Gastroesophageal sphincter (tissue), 4 donors: ENCODE measurements at regions not wholly inside any gene's neighbourhood (a gene's known extent, or its start where the extent isn't known, plus 50 kb on each side); places are given as distances from the start of the nearest gene placed in this dataset.

Experiments
- ATAC-seq: fragments of 150-250 bp; one replicate; pipeline ENCODE4 v1.9.1; 2016; ENCODE audit warnings: mild to moderate bottlenecking, moderate library complexity
- H3K27ac ChIP-seq, 4 donors: fragments of 200-600 bp; sonication (generic) in 3 of 4; 1 replicate in 3 of 4; 2 replicates in 1 of 4; pipeline ENCODE4 v1.5.1; 2016 to 2019
- H3K27me3 ChIP-seq: fragments of 200-600 bp; sonication (generic); one replicate; pipeline ENCODE4 v1.5.1; 2019
- H3K36me3 ChIP-seq, 2 donors: fragments of 200-600 bp; sonication (generic); one replicate each; pipeline ENCODE4 v1.5.1; 2019; ENCODE audit warnings: control low read depth in 1 of 2
- H3K4me1 ChIP-seq, 3 donors: fragments of 200-600 bp; sonication (generic); 1 replicate in 2 of 3; 2 replicates in 1 of 3; pipeline ENCODE4 v1.5.1; 2016 to 2019; ENCODE audit warnings: control low read depth in 2 of 3
- H3K4me3 ChIP-seq, 2 donors: fragments of 200-600 bp; sonication (generic); one replicate each; pipeline ENCODE4 v1.5.1; 2019; ENCODE audit warnings: mild to moderate bottlenecking in 1 of 2, moderate library complexity in 1 of 2
- H3K9me3 ChIP-seq, 3 donors: fragments of 200-600 bp; sonication (generic); one replicate each; pipeline ENCODE4 v1.5.1; 2017 to 2019; ENCODE audit warnings: control low read depth in 2 of 3
- EP300 ChIP-seq: sonication (generic); formaldehyde crosslinking; IDR thresholded peaks from one replicate; pipeline ENCODE4 v1.6.1; 2017; ENCODE audit warnings: antibody characterized with exemption, mild to moderate bottlenecking
- POLR2A ChIP-seq, 2 donors: fragments of 450-650 bp; IDR thresholded peaks; one replicate each; pipeline ENCODE4 v1.6.1; 2017; ENCODE audit warnings: antibody characterized with exemption in 2 of 2, mild to moderate bottlenecking in 2 of 2, moderate library complexity in 1 of 2
- POLR2AphosphoS5 ChIP-seq: sonication (generic); formaldehyde crosslinking; IDR thresholded peaks from one replicate; pipeline ENCODE4 v1.6.1; 2017; ENCODE audit warnings: antibody characterized with exemption
- WGBS, 2 donors: methylation state at CpG; one replicate each; pipeline ENCODE4 v1.1.5; 2018; ENCODE audit warnings: low coverage in 1 of 2; 5-methylcytosine and 5-hydroxymethylcytosine counted together
- TF ChIP-seq, protein P1 (sequence below), 4 experiments: fragments of 200-600 bp in 2 of 4; fragments of 450-650 bp in 2 of 4; sonication (generic) in 1 of 4; IDR thresholded peaks; one replicate each; pipeline ENCODE4 v1.5.1; 2017 to 2019; ENCODE audit warnings: antibody characterized with exemption in 4 of 4, mild to moderate bottlenecking in 2 of 4, moderate library complexity in 2 of 4

- Histone ChIP-seq H3K4me3 (no peak overlapping the region), H3K27me3 (no peaks in the 10 kb centered on the region), H3K9me3 (no peaks in the 10 kb centered on the region), H3K4me1 (no peaks in the 10 kb centered on the region), H3K36me3 (no peaks in the 10 kb centered on the region), H3K27ac (no peak overlapping the region)
- no peak for ATAC-seq
- 93 to 100% methylated on average over 1 to 3 of the region's 7 CpGs for WGBS, 2 donors
- TF ChIP-seq EP300 (no peak), POLR2A (IDR thresholded peaks at IDR 0.05) (no peak), POLR2AphosphoS5 (no peak)
- TF ChIP-seq, protein P1, sequence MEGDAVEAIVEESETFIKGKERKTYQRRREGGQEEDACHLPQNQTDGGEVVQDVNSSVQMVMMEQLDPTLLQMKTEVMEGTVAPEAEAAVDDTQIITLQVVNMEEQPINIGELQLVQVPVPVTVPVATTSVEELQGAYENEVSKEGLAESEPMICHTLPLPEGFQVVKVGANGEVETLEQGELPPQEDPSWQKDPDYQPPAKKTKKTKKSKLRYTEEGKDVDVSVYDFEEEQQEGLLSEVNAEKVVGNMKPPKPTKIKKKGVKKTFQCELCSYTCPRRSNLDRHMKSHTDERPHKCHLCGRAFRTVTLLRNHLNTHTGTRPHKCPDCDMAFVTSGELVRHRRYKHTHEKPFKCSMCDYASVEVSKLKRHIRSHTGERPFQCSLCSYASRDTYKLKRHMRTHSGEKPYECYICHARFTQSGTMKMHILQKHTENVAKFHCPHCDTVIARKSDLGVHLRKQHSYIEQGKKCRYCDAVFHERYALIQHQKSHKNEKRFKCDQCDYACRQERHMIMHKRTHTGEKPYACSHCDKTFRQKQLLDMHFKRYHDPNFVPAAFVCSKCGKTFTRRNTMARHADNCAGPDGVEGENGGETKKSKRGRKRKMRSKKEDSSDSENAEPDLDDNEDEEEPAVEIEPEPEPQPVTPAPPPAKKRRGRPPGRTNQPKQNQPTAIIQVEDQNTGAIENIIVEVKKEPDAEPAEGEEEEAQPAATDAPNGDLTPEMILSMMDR (IDR thresholded peaks at IDR 0.05): no peak
Measured at GRCh38 chrX:25337841-25338240, 322.1 kb upstream of the ARX start.

DNA sequence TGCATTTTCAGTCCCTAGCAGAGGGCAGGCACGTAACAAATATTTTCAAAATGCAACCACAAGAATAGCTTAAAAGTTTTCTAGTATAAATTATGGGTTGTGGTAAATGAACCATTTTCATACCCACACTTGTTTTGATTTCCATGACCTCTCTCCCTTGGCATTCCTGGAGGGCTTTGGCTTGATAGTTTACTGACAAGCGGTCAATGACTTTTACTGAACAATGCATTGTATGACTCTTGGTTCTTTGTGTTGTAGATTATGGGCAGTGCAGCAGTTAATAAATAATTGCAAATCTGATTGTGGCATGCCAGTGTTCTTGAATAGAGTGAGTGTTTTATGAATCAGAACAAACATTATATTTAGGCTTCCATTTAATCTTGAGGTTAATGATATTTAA, 285.2 kb upstream of the ARX start:
- 63 to 78% methylated on average over 2 of the region's 2 CpGs for WGBS, 2 donors
- no peaks in the 10 kb centered on the region for H3K9me3 ChIP-seq

DNA sequence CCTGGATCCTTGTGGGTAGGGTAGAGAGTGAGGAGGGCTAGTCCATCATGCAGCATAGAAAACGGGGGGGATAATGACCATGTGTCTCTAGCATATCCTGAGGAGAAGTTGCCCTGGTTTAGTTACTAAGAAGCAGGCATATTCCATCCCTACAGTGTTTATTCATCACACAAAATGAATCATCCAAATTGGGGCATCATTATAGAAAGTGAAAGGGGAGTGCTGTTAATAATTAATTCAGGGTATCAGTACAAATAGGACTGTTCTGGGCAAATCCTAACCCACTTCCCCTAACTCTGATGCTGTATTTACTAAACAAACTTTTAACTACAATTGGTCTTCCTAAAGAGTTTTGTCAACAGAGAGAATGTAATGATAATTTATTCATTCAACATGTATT, 281.1 kb upstream of the ARX start:
- Histone ChIP-seq H3K4me1 (no peaks in the 10 kb centered on the region), H3K9me3 (no peaks in the 10 kb centered on the region), H3K36me3 (no peaks in the 10 kb centered on the region), H3K27ac (no peak overlapping the region), H3K27me3 (no peaks in the 10 kb centered on the region), H3K4me3 (no peak overlapping the region)
- WGBS, 2 donors: 50% methylated on average over 1 of the region's 1 CpG; no CpG with 5 or more reads in 1 of the 2 donors
- TF ChIP-seq POLR2A (IDR thresholded peaks at IDR 0.05): no peak
- TF ChIP-seq, protein P1 (IDR thresholded peaks at IDR 0.05): no peak
- TF ChIP-seq EP300: no peak
- TF ChIP-seq POLR2AphosphoS5: no peak
- no peak for ATAC-seq

More for the DNA sequence above, 285.2 kb upstream of the ARX start:
- Histone ChIP-seq H3K4me3 (no peak overlapping the region), H3K4me1 (no peaks in the 10 kb centered on the region), H3K27me3 (no peaks in the 10 kb centered on the region), H3K27ac (no peak overlapping the region), H3K36me3 (no peaks in the 10 kb centered on the region)
- TF ChIP-seq, protein P1 (IDR thresholded peaks at IDR 0.05): no peak
- TF ChIP-seq POLR2A (IDR thresholded peaks at IDR 0.05) (no peak), POLR2AphosphoS5 (no peak), EP300 (no peak)
- ATAC-seq: no peak

GRCh38 chrX:25295466-25295865, 279.7 kb upstream of the ARX start:
- Histone ChIP-seq H3K9me3 (no peaks in the 10 kb centered on the region), H3K4me3 (no peak overlapping the region), H3K36me3 (no peaks in the 10 kb centered on the region), H3K4me1 (no peaks in the 10 kb centered on the region), H3K27ac (no peak overlapping the region), H3K27me3 (no peaks in the 10 kb centered on the region)
- 39 to 57% methylated on average over 3 to 4 of the region's 4 CpGs for WGBS, 2 donors
- ATAC-seq: no peak
- TF ChIP-seq EP300: no peak

DNA sequence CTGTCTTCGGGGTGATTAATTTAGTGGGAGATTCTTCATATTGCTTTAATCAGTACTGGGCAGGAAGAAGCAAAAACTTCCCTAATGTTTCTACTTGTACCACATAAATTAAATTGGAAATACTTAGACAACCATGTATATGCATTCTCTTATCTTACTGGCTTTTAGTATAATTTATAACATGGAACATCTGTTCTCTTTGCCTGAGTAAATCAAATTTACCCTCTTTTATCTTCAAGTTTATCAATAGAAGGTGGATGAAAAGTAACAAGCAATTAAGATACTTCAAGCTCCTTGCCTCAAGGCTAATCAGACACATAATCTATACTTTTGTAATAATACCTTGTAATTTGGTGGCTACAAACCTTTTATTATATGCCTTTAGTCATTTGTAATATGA, 274.4 kb upstream of the ARX start:
- Histone ChIP-seq H3K36me3 (no peaks in the 10 kb centered on the region), H3K9me3 (no peaks in the 10 kb centered on the region), H3K27ac (no peak overlapping the region), H3K4me3 (no peak overlapping the region), H3K27me3 (no peaks in the 10 kb centered on the region), H3K4me1 (no peaks in the 10 kb centered on the region)
- TF ChIP-seq, protein P1 (IDR thresholded peaks at IDR 0.05): no peak
- TF ChIP-seq POLR2A (IDR thresholded peaks at IDR 0.05) (no peak), POLR2AphosphoS5 (no peak), EP300 (no peak)
- ATAC-seq: no peak
- WGBS, 2 donors: 55 to 83% methylated on average over 1 of the region's 1 CpG
